Lower leg skin (tissue), 4 donors: ENCODE measurements at regions not wholly inside any gene's neighbourhood (a gene's known extent, or its start where the extent isn't known, plus 50 kb on each side); places are given as distances from the start of the nearest gene placed in this dataset.

Experiments used
- DNase-seq, 2 donors: peaks; one replicate each; pipeline ENCODE4 v3.0.0-alpha.2; 2019; ENCODE audit warnings: low spot score in 2 of 2
- H3K4me3 ChIP-seq: fragments of 200-600 bp; sonication (generic); 2 replicates; pipeline ENCODE4 v1.5.1; 2017; ENCODE audit warnings: mild to moderate bottlenecking, low read depth; ENCODE audit not compliant: poor library complexity, severe bottlenecking
- POLR2A ChIP-seq, 2 donors: fragments of 450-650 bp; IDR thresholded peaks; one replicate each; pipeline ENCODE4 v1.6.1; 2016 to 2017; ENCODE audit warnings: antibody characterized with exemption in 2 of 2, mild to moderate bottlenecking in 1 of 2, moderate library complexity in 1 of 2
- WGBS, 2 donors: methylation state at CpG; one replicate each; pipeline ENCODE4 v1.1.5; 2018; 5-methylcytosine and 5-hydroxymethylcytosine counted together
- intact Hi-C: fragments of 100-400 bp; cut with DNase I; formaldehyde crosslinking; loops from one replicate; pipeline ENCODE4 v1.15.0; 2023; ENCODE audit warnings: low total_unique reads
- TF ChIP-seq, protein P1 (sequence below), 3 donors: fragments of 450-650 bp; IDR thresholded peaks; one replicate each; pipeline ENCODE4 v1.5.1; 2016; ENCODE audit warnings: antibody characterized with exemption in 3 of 3, mild to moderate bottlenecking in 3 of 3, moderate library complexity in 2 of 3

DNA sequence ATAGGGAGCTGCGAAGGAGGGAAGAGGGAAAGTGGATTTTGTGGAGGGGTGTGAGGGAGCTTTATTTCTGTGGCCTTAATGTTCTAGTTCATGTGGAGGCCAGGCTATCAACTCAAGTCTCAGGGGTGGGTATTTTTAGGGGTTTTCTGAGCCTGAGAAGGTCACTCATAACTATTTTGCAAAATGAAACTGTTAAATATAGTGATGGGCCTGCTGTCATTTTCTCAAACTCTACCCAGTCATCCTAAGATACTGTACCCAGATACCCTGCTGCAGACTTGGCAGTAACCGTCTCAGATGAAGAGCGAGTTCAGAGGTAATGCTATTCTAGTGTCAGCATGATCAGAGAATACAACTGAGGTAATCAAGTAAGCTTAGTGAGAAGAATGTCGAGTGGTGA, 545.0 kb upstream of the TBL1XR1 start:
- H3K4me3 ChIP-seq = no peak overlapping the region
- no peak for DNase-seq
- intact Hi-C loops = no loop called here
- TF ChIP-seq, protein P1, sequence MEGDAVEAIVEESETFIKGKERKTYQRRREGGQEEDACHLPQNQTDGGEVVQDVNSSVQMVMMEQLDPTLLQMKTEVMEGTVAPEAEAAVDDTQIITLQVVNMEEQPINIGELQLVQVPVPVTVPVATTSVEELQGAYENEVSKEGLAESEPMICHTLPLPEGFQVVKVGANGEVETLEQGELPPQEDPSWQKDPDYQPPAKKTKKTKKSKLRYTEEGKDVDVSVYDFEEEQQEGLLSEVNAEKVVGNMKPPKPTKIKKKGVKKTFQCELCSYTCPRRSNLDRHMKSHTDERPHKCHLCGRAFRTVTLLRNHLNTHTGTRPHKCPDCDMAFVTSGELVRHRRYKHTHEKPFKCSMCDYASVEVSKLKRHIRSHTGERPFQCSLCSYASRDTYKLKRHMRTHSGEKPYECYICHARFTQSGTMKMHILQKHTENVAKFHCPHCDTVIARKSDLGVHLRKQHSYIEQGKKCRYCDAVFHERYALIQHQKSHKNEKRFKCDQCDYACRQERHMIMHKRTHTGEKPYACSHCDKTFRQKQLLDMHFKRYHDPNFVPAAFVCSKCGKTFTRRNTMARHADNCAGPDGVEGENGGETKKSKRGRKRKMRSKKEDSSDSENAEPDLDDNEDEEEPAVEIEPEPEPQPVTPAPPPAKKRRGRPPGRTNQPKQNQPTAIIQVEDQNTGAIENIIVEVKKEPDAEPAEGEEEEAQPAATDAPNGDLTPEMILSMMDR (IDR thresholded peaks at IDR 0.05) = no peak
- TF ChIP-seq POLR2A (IDR thresholded peaks at IDR 0.05) = no peak
- 90 to 94% methylated on average over 4 of the region's 4 CpGs for WGBS, 2 donors

DNA sequence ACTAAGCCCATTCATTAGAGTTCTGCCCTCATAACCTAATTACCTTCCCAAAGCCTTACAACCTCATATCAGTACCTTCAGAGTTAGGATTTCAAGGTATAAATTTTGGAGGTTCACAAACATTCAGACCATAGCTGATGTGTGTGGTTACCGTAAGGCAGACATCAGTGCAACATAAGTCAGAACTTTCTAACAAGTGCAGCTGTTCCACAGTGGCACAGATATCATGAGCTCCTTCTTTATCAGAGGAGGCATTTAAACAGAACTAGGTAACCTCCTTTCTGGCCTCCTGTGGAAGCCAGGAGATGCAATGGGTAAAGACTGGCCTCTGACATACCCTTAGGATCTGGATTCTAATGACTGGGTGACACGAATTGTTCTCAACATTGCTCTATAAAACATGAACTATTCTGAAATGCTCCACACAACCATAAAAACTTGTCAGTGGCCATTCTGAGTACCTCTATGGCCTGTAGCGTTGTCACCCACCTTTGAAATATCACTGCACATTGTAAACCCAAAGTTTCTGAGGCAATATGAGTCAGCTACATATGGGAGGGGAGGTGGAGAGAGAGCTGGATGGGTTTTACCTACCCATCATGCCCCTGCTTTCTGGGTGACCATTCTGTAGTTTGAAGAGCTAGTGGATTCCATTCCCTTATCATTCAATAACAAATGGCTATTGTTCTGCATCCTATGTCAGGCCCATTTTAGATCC, 546.0 kb upstream of the TBL1XR1 start:
- 64 to 81% methylated on average over 3 of the region's 3 CpGs for WGBS, 2 donors
- no peak overlapping the region for H3K4me3 ChIP-seq
- intact Hi-C loops = no loop called here
- no peak for DNase-seq
- TF ChIP-seq, protein P1 (IDR thresholded peaks at IDR 0.05) = no peak
- TF ChIP-seq POLR2A (IDR thresholded peaks at IDR 0.05) = no peak

DNA sequence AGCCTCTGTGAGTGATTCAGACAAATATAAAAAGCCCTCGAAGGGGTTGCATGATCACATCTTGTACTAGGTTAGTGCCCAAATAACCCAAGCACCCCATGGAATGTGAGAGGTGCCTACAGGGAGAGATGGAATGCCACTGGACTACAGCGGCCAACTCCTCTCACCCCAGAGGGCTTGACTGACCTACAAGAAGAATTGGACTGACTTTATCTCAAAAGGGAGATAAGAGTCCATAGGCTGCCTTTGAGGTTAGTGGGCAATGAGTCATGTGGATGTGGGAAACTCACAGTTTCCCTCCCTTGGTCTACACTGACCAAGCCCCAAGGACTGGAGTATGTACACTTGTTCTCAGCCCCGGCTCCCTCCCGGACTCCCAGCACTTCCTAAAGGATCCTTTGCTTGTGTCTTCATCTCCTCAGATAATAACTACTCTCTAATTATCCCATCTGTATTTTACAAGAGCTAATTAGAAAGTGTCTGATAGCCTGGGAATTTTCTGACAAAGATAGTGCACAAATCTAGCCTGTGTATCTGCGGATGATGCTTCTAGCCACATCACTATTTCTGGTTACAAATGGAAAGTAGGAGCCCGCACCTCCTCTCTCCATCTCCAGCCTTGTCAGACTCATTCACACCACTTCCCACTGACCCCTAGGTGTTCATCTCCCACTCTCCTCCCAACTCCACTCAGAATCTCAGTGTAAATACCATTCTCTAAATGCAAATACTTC, 547.8 kb upstream of the TBL1XR1 start:
- TF ChIP-seq POLR2A (IDR thresholded peaks at IDR 0.05) = no peak
- 82 to 88% methylated on average over 6 of the region's 6 CpGs for WGBS, 2 donors
- intact Hi-C loops = no loop called here
- no peak overlapping the region for H3K4me3 ChIP-seq
- no peak for DNase-seq

DNA sequence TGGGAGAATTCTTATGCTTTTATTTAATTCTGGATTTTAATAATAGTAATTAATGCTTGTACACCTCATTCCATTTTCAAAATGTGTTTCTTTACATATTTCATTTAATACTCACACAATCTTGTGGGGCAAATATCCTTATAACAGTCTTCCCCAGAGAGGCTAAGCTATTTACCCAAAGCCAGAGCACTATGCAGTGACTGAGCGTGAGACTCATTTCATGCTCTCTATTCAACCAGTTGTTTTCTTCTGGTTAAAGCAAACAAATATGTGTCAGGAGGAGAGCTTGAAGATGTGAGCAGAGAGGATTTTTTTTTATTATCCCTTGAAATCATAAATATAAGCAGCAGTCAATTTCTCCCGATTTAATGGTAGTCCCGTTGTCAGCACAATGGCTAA, 548.3 kb upstream of the TBL1XR1 start:
- WGBS, 2 donors = 56 to 71% methylated on average over 3 of the region's 3 CpGs
- intact Hi-C loops = no loop called here
- TF ChIP-seq, protein P1 (IDR thresholded peaks at IDR 0.05) = no peak
- TF ChIP-seq POLR2A (IDR thresholded peaks at IDR 0.05) = no peak
- H3K4me3 ChIP-seq = no peak overlapping the region
- DNase-seq = no peak

DNA sequence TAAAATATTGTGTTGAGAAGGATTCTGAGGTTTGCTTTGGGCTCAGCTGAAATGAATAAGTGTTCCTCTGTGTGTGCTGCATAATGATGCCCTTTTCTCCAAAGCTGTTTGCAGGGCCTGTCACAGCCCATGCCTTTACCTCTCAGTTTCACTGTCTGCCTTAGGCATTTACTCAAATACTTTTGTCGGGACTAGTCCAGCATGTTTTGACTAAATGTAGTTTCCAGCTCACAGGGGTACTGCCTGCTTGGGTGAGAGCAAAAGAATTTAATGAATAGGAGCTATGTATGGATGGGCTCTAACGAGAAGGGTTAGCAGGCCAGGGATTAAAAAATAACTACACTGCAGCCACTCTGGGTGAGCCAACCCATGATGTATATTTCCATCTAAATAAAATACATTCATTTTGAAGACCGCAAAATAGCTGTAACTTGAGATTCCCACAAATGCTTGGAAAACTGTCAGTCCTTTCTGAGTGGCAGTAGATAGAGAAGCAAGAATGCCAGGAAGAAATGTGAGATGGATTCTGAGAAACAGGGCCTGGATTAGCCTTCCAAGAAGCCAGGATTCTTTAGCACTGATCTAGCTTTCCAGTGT, 549.2 kb upstream of the TBL1XR1 start:
- no peak for TF ChIP-seq POLR2A (IDR thresholded peaks at IDR 0.05)
- TF ChIP-seq, protein P1 (IDR thresholded peaks at IDR 0.05) = no peak
- intact Hi-C loops = no loop called here
- H3K4me3 ChIP-seq = no peak overlapping the region
- DNase-seq = no peak
- WGBS, 2 donors = 37 to 45% methylated on average over 3 of the region's 3 CpGs

DNA sequence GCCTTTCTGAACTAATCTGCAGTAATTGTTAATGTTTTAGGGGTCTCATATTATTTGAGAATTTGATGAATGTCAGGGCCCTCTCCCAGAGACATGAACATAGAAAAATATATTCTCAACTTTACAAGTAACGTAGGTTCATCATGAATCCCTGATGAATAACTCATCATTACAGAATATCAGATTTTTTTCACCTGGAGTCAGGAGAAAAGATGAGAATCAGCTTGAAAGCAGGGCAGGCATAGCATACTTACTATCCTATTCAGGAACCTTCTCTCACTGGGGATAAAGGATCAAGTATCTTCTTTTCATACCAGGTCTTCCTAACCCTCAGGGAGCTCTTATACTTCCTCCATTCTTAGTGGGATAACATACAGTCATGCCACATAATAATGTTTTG, 552.6 kb upstream of the TBL1XR1 start:
- DNase-seq = no peak
- intact Hi-C loops = no loop called here
- no peak overlapping the region for H3K4me3 ChIP-seq
- no peak for TF ChIP-seq POLR2A (IDR thresholded peaks at IDR 0.05)
- TF ChIP-seq, protein P1 (IDR thresholded peaks at IDR 0.05) = no peak
- WGBS, 2 donors = 88 to 98% methylated on average over 1 of the region's 1 CpG
